ENCODE measurements at regions not wholly inside any gene's neighbourhood (a gene's known extent, or its start where the extent isn't known, plus 50 kb on each side); places are given as distances from the start of the nearest gene placed in this dataset.
"Not testable (repeated sequence)": the region's sequence is repeated elsewhere in the genome, so short reads cannot be mapped to it uniquely, and the experiment has no call there.

- DNase-seq: not testable (repeated sequence)
Observed at GRCh38 chr21:6486821-6487220, 4034.6 kb upstream of the TPTE start.

GRCh38 chr21:6492691-6493090 lies 4028.7 kb upstream of the TPTE start:
- not testable (repeated sequence) for DNase-seq

- DNase-seq: not testable (repeated sequence)
Observed at GRCh38 chr21:6493957-6494356, 4027.4 kb upstream of the TPTE start.

GRCh38 chr21:6496356-6496755 lies 4025.0 kb upstream of the TPTE start:
- not testable (repeated sequence) for DNase-seq

GRCh38 chr21:6498716-6499115 lies 4022.7 kb upstream of the TPTE start:
- DNase-seq: not testable (repeated sequence)

GRCh38 chr21:6499128-6499826 lies 4022.1 kb upstream of the TPTE start:
- DNase-seq: not testable (repeated sequence)

GRCh38 chr21:6499866-6500265 lies 4021.5 kb upstream of the TPTE start:
- not testable (repeated sequence) for DNase-seq

- not testable (repeated sequence) for DNase-seq
Observed at GRCh38 chr21:6500681-6501080, 4020.7 kb upstream of the TPTE start.

- DNase-seq: not testable (repeated sequence)
Observed at GRCh38 chr21:6506167-6506894, 4015.1 kb upstream of the TPTE start.

- DNase-seq: not testable (repeated sequence)
Observed at GRCh38 chr21:6507632-6508031, 4013.8 kb upstream of the TPTE start.

- not testable (repeated sequence) for DNase-seq
Observed at GRCh38 chr21:6521777-6522176, 3999.6 kb upstream of the TPTE start.

GRCh38 chr21:6526213-6526612 lies 3995.2 kb upstream of the TPTE start:
- DNase-seq: not testable (repeated sequence)

- DNase-seq: not testable (repeated sequence)
Observed at GRCh38 chr21:6530655-6531054, 3990.7 kb upstream of the TPTE start.

- DNase-seq: not testable (repeated sequence)
Observed at GRCh38 chr21:6533261-6533660, 3988.1 kb upstream of the TPTE start.

- not testable (repeated sequence) for DNase-seq
Observed at GRCh38 chr21:6538320-6538719, 3983.1 kb upstream of the TPTE start.

- not testable (repeated sequence) for DNase-seq
Observed at GRCh38 chr21:6539688-6540087, 3981.7 kb upstream of the TPTE start.

GRCh38 chr21:6541036-6541435 lies 3980.3 kb upstream of the TPTE start:
- not testable (repeated sequence) for DNase-seq

- DNase-seq: not testable (repeated sequence)
Observed at GRCh38 chr21:6545288-6545687, 3976.1 kb upstream of the TPTE start.

GRCh38 chr21:6551045-6551444 lies 3970.3 kb upstream of the TPTE start:
- DNase-seq: not testable (repeated sequence)

GRCh38 chr21:6553505-6554376 lies 3967.6 kb upstream of the TPTE start:
- not testable (repeated sequence) for DNase-seq

GRCh38 chr21:6554377-6554864 lies 3967.0 kb upstream of the TPTE start:
- DNase-seq: not testable (repeated sequence)

GRCh38 chr21:6556516-6556915 lies 3964.9 kb upstream of the TPTE start:
- DNase-seq: not testable (repeated sequence)

- DNase-seq: not testable (repeated sequence)
Observed at GRCh38 chr21:6557415-6557814, 3964.0 kb upstream of the TPTE start.

All from CD4-positive, alpha-beta T cell treated with Interleukin-17A for 4 hours (primary cell).